HL-60 (cell line): ENCODE measurements at regions not wholly inside any gene's neighbourhood (a gene's known extent, or its start where the extent isn't known, plus 50 kb on each side); places are given as distances from the start of the nearest gene placed in this dataset.

ENCODE experiments used
- CTCF ChIP-seq: IDR thresholded peaks from one replicate; pipeline ENCODE4 v1.5.1; 2011; ENCODE audit warnings: low read length, control low read depth, inconsistent platforms; ENCODE audit not compliant: insufficient read depth
- GABPA ChIP-seq: IDR thresholded peaks from 2 replicates; pipeline ENCODE4 v1.6.1; 2012; ENCODE audit warnings: low read depth
- POLR2AphosphoS5 ChIP-seq: IDR thresholded peaks from 2 replicates; pipeline ENCODE4 v1.6.1; 2012; ENCODE audit warnings: low read depth
- REST ChIP-seq: IDR thresholded peaks from 2 replicates; pipeline ENCODE4 v1.6.1; 2012; ENCODE audit warnings: low read depth; ENCODE audit not compliant: insufficient replicate concordance

- TF ChIP-seq CTCF, result no peak
- TF ChIP-seq POLR2AphosphoS5, result no peak
- TF ChIP-seq REST, result no peak
- TF ChIP-seq GABPA, result no peak
Measured at GRCh38 chr11:110870816-110871522, 158.7 kb upstream of the ARHGAP20 start.
